Endothelial cell of umbilical vein (primary cell): ENCODE measurements at regions not wholly inside any gene's neighbourhood (a gene's known extent, or its start where the extent isn't known, plus 50 kb on each side); places are given as distances from the start of the nearest gene placed in this dataset.

Experiments used
- BruUV-seq: library from RNA; stranded (reverse); fragments of 400-500 nt; replicated peaks from 2 replicates; lab custom pipeline; 2021; lab: Mats Ljungman, UMichigan
- CTCF ChIA-PET: fragments of 300-600, 350-600 bp; sonication (Branson Sonifier 250); formaldehyde crosslinking; loops from one replicate; lab custom pipeline; 2021; ENCODE audit warnings: antibody characterized with exemption, inconsistent platforms; lab: Charles Lee
- POLR2A ChIA-PET: fragments of 300-600, 350-600 bp; sonication (Branson Sonifier 250); formaldehyde crosslinking; loops from one replicate; lab custom pipeline; 2021; ENCODE audit warnings: antibody characterized with exemption, inconsistent platforms; lab: Charles Lee
- DNase-seq: peaks from one replicate; pipeline ENCODE4 v3.0.0-alpha.2; 2011; ENCODE audit warnings: low read depth, low spot score
- FAIRE-seq: peaks from 2 replicates; lab custom pipeline; 2011; peaks lifted over from hg19 to GRCh38; lab: Jason Lieb, UNC
- H2AFZ ChIP-seq: 2 replicates; pipeline ENCODE4 v1.6.0; 2012; ENCODE audit warnings: low read depth, low read length, control low read depth, inconsistent platforms
- H3K27ac ChIP-seq: 2 replicates; pipeline ENCODE4 v1.5.1; 2011; ENCODE audit warnings: low read depth, mild to moderate bottlenecking, control low read depth, low read length, moderate library complexity; ENCODE audit not compliant: insufficient read depth
- H3K27me3 ChIP-seq, 2 experiments: 2 replicates each; pipeline versions ENCODE4 v1.6.0 to v1.6.1; 2011; ENCODE audit warnings: low read length in 2 of 2, mixed read lengths in 1 of 2; ENCODE audit not compliant: control insufficient read depth in 2 of 2, insufficient read depth in 2 of 2
- H3K36me3 ChIP-seq, 2 experiments: 2 replicates in 1 of 2; 3 replicates in 1 of 2; pipeline ENCODE4 v1.5.1; 2011; ENCODE audit warnings: low read length in 2 of 2, mild to moderate bottlenecking in 1 of 2, moderate library complexity in 1 of 2; ENCODE audit not compliant: control insufficient read depth in 2 of 2, insufficient read depth in 2 of 2; ENCODE audit errors: extremely low read depth in 1 of 2
- H3K4me1 ChIP-seq: 3 replicates; pipeline ENCODE4 v1.5.1; 2011; ENCODE audit warnings: mild to moderate bottlenecking, low read length; ENCODE audit not compliant: control insufficient read depth, insufficient read depth; ENCODE audit errors: extremely low read depth
- H3K4me2 ChIP-seq: 2 replicates; pipeline ENCODE4 v1.6.1; 2011; ENCODE audit warnings: low read length, control low read depth, mixed read lengths; ENCODE audit not compliant: insufficient read depth
- H3K4me3 ChIP-seq, 3 experiments: fragments of 200-600 bp in 1 of 3; sonication (generic), shearing (Covaris generic) in 1 of 3; replicated peaks in 1 of 3; 2 replicates each; pipeline ENCODE4 v1.5.1; 2011 to 2016; ENCODE audit warnings: control low read depth in 3 of 3, low read length in 3 of 3, mild to moderate bottlenecking in 2 of 3, inconsistent platforms in 1 of 3, low read depth in 1 of 3, moderate library complexity in 1 of 3; ENCODE audit not compliant: insufficient read depth in 1 of 3
- H3K79me2 ChIP-seq: 2 replicates; pipeline ENCODE4 v1.6.0; 2012; ENCODE audit warnings: low read length, inconsistent platforms; ENCODE audit not compliant: control insufficient read depth, insufficient read depth
- H3K9ac ChIP-seq: replicated peaks from 2 replicates; pipeline ENCODE3; 2011; ENCODE audit warnings: low read length, control low read depth; ENCODE audit not compliant: insufficient read depth; ENCODE audit errors: extremely low read depth
- H3K9me1 ChIP-seq: replicated peaks from 3 replicates; pipeline ENCODE4 v1.6.0; 2011; ENCODE audit warnings: mild to moderate bottlenecking, low read length; ENCODE audit not compliant: control insufficient read depth, insufficient read depth; ENCODE audit errors: extremely low read depth
- H3K9me3 ChIP-seq: replicated peaks from 2 replicates; pipeline ENCODE4 v1.5.1; 2012; ENCODE audit warnings: low read length, inconsistent platforms; ENCODE audit not compliant: control insufficient read depth, insufficient read depth
- H4K20me1 ChIP-seq: replicated peaks from 2 replicates; pipeline ENCODE3; 2011; ENCODE audit warnings: mild to moderate bottlenecking, low read length; ENCODE audit not compliant: control insufficient read depth, insufficient read depth; ENCODE audit errors: extremely low read depth
- CTCF ChIP-seq, 2 donors: IDR thresholded peaks; 1 replicate in 1 of 2; 2 replicates in 1 of 2; pipeline ENCODE4 v1.5.1; 2011; ENCODE audit warnings: low read length in 2 of 2, mild to moderate bottlenecking in 2 of 2, moderate library complexity in 2 of 2, control low read depth in 1 of 2, inconsistent platforms in 1 of 2, low read depth in 1 of 2; ENCODE audit not compliant: insufficient read depth in 1 of 2; ENCODE audit errors: extremely low read depth in 1 of 2
- EZH2 ChIP-seq: IDR thresholded peaks from 2 replicates; pipeline ENCODE4 v1.6.1; 2012; ENCODE audit warnings: borderline replicate concordance, low read depth, mild to moderate bottlenecking, moderate library complexity, low read length, inconsistent platforms; ENCODE audit not compliant: severe bottlenecking
- FOS ChIP-seq: IDR thresholded peaks from 2 replicates; pipeline ENCODE4 v1.6.1; 2011; ENCODE audit warnings: mild to moderate bottlenecking, low read length, moderate library complexity, borderline replicate concordance; ENCODE audit not compliant: insufficient read depth
- GATA2 ChIP-seq: IDR thresholded peaks from 2 replicates; pipeline ENCODE4 v1.7.0; 2011; ENCODE audit warnings: low read depth, mild to moderate bottlenecking, moderate library complexity, mixed read lengths, low read length; ENCODE audit not compliant: insufficient read length, insufficient read depth
- JUN ChIP-seq: IDR thresholded peaks from 2 replicates; pipeline ENCODE4 v1.6.1; 2011; ENCODE audit warnings: borderline replicate concordance, low read depth; ENCODE audit not compliant: insufficient read length, insufficient read depth
- MAX ChIP-seq: IDR thresholded peaks from 2 replicates; pipeline ENCODE4 v1.6.1; 2011; ENCODE audit not compliant: insufficient read depth, insufficient read length
- MYC ChIP-seq: IDR thresholded peaks from one replicate; pipeline ENCODE4 v1.6.1; 2011; ENCODE audit warnings: mild to moderate bottlenecking, low read depth, low read length
- POLR2A ChIP-seq: IDR thresholded peaks from 2 replicates; pipeline ENCODE4 v1.6.1; 2012; ENCODE audit warnings: low read depth, mild to moderate bottlenecking, control low read depth, low read length
- POLR2AphosphoS5 ChIP-seq: IDR thresholded peaks from 2 replicates; pipeline ENCODE4 v1.6.1; 2012; ENCODE audit warnings: low read depth, mild to moderate bottlenecking, control low read depth, low read length, moderate library complexity; ENCODE audit not compliant: insufficient read depth
- dilution Hi-C: fragments of 300-500 bp; cut with MboI; formaldehyde crosslinking; loops from one replicate; pipeline ENCODE4 v1.15.0; 2019; ENCODE audit warnings: low sequenced_read_pairs; ENCODE audit not compliant: extremely low pct_ligation_motif_present
- intact Hi-C: fragments of 100-400 bp; cut with micrococcal nuclease; formaldehyde crosslinking; loops from one replicate; pipeline ENCODE4 v1.10.0; 2022

GRCh38 chr1:60670302-60670701 is 412.1 kb upstream of the NFIA start:
- no peaks in the 10 kb centered on the region for H4K20me1 ChIP-seq
- H2AFZ ChIP-seq = no peak overlapping the region
- CTCF ChIA-PET = interaction anchor here (1.0 kb wide), 1 partner anchor 10 kb away, joined by 3 read pairs; no protein-coding TSS in a partner anchor
- H3K27ac ChIP-seq = no peak overlapping the region
- no peaks in the 10 kb centered on the region for H3K36me3 ChIP-seq
- no TSS peak for BruUV-seq
- no peaks in the 10 kb centered on the region for H3K9me1 ChIP-seq
- no peak overlapping the region for H3K4me3 ChIP-seq
- POLR2A ChIA-PET = no interaction called here
- TF ChIP-seq CTCF (IDR thresholded peaks at IDR 0.05; ENCODE audit: extremely low read depth in 1 of 2, insufficient read depth in 1 of 2, low read depth in 1 of 2, low read length in 2 of 2) (no peak), JUN (no peak)
- FAIRE-seq (no peak), DNase-seq (no peak)
- H3K9ac ChIP-seq = no peak overlapping the region
- intact Hi-C loops (no loop called here), dilution Hi-C loops (no loop called here)
- no peaks in the 10 kb centered on the region for H3K9me3 ChIP-seq
- no peak overlapping the region for H3K4me2 ChIP-seq
- H3K27me3 ChIP-seq = no peaks in the 10 kb centered on the region
- no peaks in the 10 kb centered on the region for H3K4me1 ChIP-seq
- H3K79me2 ChIP-seq = no peaks in the 10 kb centered on the region

- Histone ChIP-seq H3K4me3 (no peak overlapping the region), H3K9me1 (no peaks in the 10 kb centered on the region), H3K4me1 (no peaks in the 10 kb centered on the region), H3K36me3 (no peaks in the 10 kb centered on the region), H4K20me1 (no peaks in the 10 kb centered on the region), H2AFZ (no peak overlapping the region), H3K9me3 (no peaks in the 10 kb centered on the region), H3K9ac (no peak overlapping the region), H3K27me3 (no peaks in the 10 kb centered on the region), H3K4me2 (no peak overlapping the region), H3K27ac (no peak overlapping the region), H3K79me2 (no peaks in the 10 kb centered on the region)
- FAIRE-seq (no peak), DNase-seq (no peak)
- ChIA-PET CTCF (interaction anchor here (1.5 kb wide), 1 partner anchor 34 kb away, joined by 3 read pairs; no protein-coding TSS in a partner anchor), POLR2A (no interaction called here)
- no TSS peak for BruUV-seq
- intact Hi-C loops (no loop called here), dilution Hi-C loops (no loop called here)
- TF ChIP-seq CTCF (IDR thresholded peaks at IDR 0.05; ENCODE audit: extremely low read depth in 1 of 2, insufficient read depth in 1 of 2, low read depth in 1 of 2, low read length in 2 of 2) (no peak), JUN (no peak), MYC (no peak), GATA2 (no peak), FOS (no peak), EZH2 (no peak), POLR2A (no peak), POLR2AphosphoS5 (no peak), MAX (no peak)
These were observed 413.8 kb upstream of the NFIA start for GRCh38 chr1:60668585-60668984.
